Fibroblast of peridontal ligament (primary cell): ENCODE measurements at regions not wholly inside any gene's neighbourhood (a gene's known extent, or its start where the extent isn't known, plus 50 kb on each side); places are given as distances from the start of the nearest gene placed in this dataset.

Experiments used
- DNase-seq: peaks from one replicate; pipeline ENCODE4 v3.0.0-alpha.2; 2010; ENCODE audit errors: extremely low read depth

GRCh38 chr4:81946996-81947395 is 426.8 kb downstream of the HNRNPD start:
- no peak for DNase-seq

GRCh38 chr4:81930506-81931238 is 443.1 kb downstream of the HNRNPD start:
- DNase-seq = no peak

- DNase-seq = no peak
These were observed 450.7 kb downstream of the HNRNPD start for GRCh38 chr4:81923140-81923539.

GRCh38 chr4:81922313-81922712 is 450.6 kb upstream of the RASGEF1B start:
- DNase-seq = no peak

- DNase-seq = no peak
These were observed 450.0 kb upstream of the RASGEF1B start for GRCh38 chr4:81921751-81922159.

GRCh38 chr4:81919810-81920209 is 448.1 kb upstream of the RASGEF1B start:
- no peak for DNase-seq

- no peak for DNase-seq
These were observed 447.5 kb upstream of the RASGEF1B start for GRCh38 chr4:81919223-81919622.

GRCh38 chr4:81915430-81915829 is 443.7 kb upstream of the RASGEF1B start:
- DNase-seq = no peak

- DNase-seq = no peak
These were observed 442.9 kb upstream of the RASGEF1B start for GRCh38 chr4:81914623-81915022.

GRCh38 chr4:81913427-81913879 is 441.7 kb upstream of the RASGEF1B start:
- DNase-seq = peak; percentile 4

- DNase-seq = no peak
These were observed 440.8 kb upstream of the RASGEF1B start for GRCh38 chr4:81912376-81913030.

- DNase-seq = no peak
These were observed 435.2 kb upstream of the RASGEF1B start for GRCh38 chr4:81906905-81907304.

GRCh38 chr4:81905971-81906370 is 434.3 kb upstream of the RASGEF1B start:
- no peak for DNase-seq

GRCh38 chr4:81904121-81904520 is 432.4 kb upstream of the RASGEF1B start:
- no peak for DNase-seq

GRCh38 chr4:81903212-81903611 is 431.5 kb upstream of the RASGEF1B start:
- no peak for DNase-seq

GRCh38 chr4:81898862-81899504 is 427.3 kb upstream of the RASGEF1B start:
- no peak for DNase-seq

- DNase-seq = no peak
These were observed 425.2 kb upstream of the RASGEF1B start for GRCh38 chr4:81896936-81897335.

- DNase-seq = no peak
These were observed 419.6 kb upstream of the RASGEF1B start for GRCh38 chr4:81891005-81891996.

- no peak for DNase-seq
These were observed 413.3 kb upstream of the RASGEF1B start for GRCh38 chr4:81884986-81885385.

- DNase-seq = no peak
These were observed 412.1 kb upstream of the RASGEF1B start for GRCh38 chr4:81883530-81884450.

- DNase-seq = no peak
These were observed 411.3 kb upstream of the RASGEF1B start for GRCh38 chr4:81883004-81883403.
